Urinary bladder (tissue), 3 donors: ENCODE measurements at regions not wholly inside any gene's neighbourhood (a gene's known extent, or its start where the extent isn't known, plus 50 kb on each side); places are given as distances from the start of the nearest gene placed in this dataset.

ENCODE experiments used
- DNase-seq: peaks from one replicate; pipeline ENCODE4 v3.0.0-alpha.2; 2015; ENCODE audit errors: extremely low spot score
- H3K27ac ChIP-seq: one replicate; pipeline ENCODE4 v1.5.1; 2013; ENCODE audit warnings: low read depth, mild to moderate bottlenecking, moderate library complexity
- H3K36me3 ChIP-seq: one replicate; pipeline ENCODE4 v1.6.1; 2013; ENCODE audit warnings: mild to moderate bottlenecking, moderate library complexity; ENCODE audit not compliant: insufficient read depth
- H3K4me1 ChIP-seq: one replicate; pipeline ENCODE4 v1.6.1; 2013; ENCODE audit warnings: mild to moderate bottlenecking, moderate library complexity; ENCODE audit not compliant: insufficient read depth
- H3K4me3 ChIP-seq: one replicate; pipeline ENCODE4 v1.5.1; 2013; ENCODE audit warnings: low read depth, low read length
- WGBS: extraction: QIAGEN DNeasy Blood & Tissue Kit; methylation state at CpG from one replicate; pipeline ENCODE4 v1.1.7; 2013; 5-methylcytosine and 5-hydroxymethylcytosine counted together
- donor health status: healthy with polysubstance abuse.
- donor health status: healthy.

GRCh38 chr5:3209918-3210317 lies 385.7 kb upstream of the IRX1 start:
- Histone ChIP-seq H3K27ac (no peak overlapping the region), H3K4me1 (no peaks in the 10 kb centered on the region), H3K4me3 (no peak overlapping the region), H3K36me3 (no peaks in the 10 kb centered on the region)
- no peak for DNase-seq
- 60% methylated on average over 5 of the region's 5 CpGs for WGBS

- no peak for DNase-seq
- Histone ChIP-seq H3K27ac (no peak overlapping the region), H3K4me3 (no peak overlapping the region), H3K4me1 (no peaks in the 10 kb centered on the region), H3K36me3 (no peaks in the 10 kb centered on the region)
- WGBS: 85% methylated on average over 13 of the region's 13 CpGs
Measured at GRCh38 chr5:3202570-3202969, 393.1 kb upstream of the IRX1 start.

- Histone ChIP-seq H3K36me3 (no peaks in the 10 kb centered on the region), H3K4me3 (no peak overlapping the region), H3K27ac (no peak overlapping the region), H3K4me1 (no peaks in the 10 kb centered on the region)
- no peak for DNase-seq
- WGBS: 91% methylated on average over 6 of the region's 6 CpGs
Measured at GRCh38 chr5:3201941-3202340, 393.7 kb upstream of the IRX1 start.

- 84% methylated on average over 8 of the region's 8 CpGs for WGBS
- H3K4me3 ChIP-seq: no peak overlapping the region
- H3K4me1 ChIP-seq: no peaks in the 10 kb centered on the region
- H3K27ac ChIP-seq: no peak overlapping the region
- no peak for DNase-seq
- H3K36me3 ChIP-seq: no peaks in the 10 kb centered on the region
Measured at GRCh38 chr5:3201121-3201520, 394.5 kb upstream of the IRX1 start.

- H3K27ac ChIP-seq: no peak overlapping the region
- no peak for DNase-seq
- WGBS: 58% methylated on average over 15 of the region's 15 CpGs
- no peaks in the 10 kb centered on the region for H3K36me3 ChIP-seq
- no peaks in the 10 kb centered on the region for H3K4me1 ChIP-seq
- H3K4me3 ChIP-seq: no peak overlapping the region
Measured at GRCh38 chr5:3199962-3200755, 395.5 kb upstream of the IRX1 start.

GRCh38 chr5:3198074-3198449 lies 397.6 kb upstream of the IRX1 start:
- no peak for DNase-seq
- no peaks in the 10 kb centered on the region for H3K36me3 ChIP-seq
- H3K4me1 ChIP-seq: no peaks in the 10 kb centered on the region
- WGBS: 11% methylated on average over 7 of the region's 7 CpGs
- no peak overlapping the region for H3K4me3 ChIP-seq
- no peak overlapping the region for H3K27ac ChIP-seq

GRCh38 chr5:3197304-3198073 lies 398.1 kb upstream of the IRX1 start:
- WGBS: 2% methylated on average over 29 of the region's 29 CpGs
- no peak overlapping the region for H3K4me3 ChIP-seq
- DNase-seq: no peak

GRCh38 chr5:3195994-3196393 lies 399.6 kb upstream of the IRX1 start:
- Histone ChIP-seq H3K4me1 (no peaks in the 10 kb centered on the region), H3K36me3 (no peaks in the 10 kb centered on the region), H3K4me3 (no peak overlapping the region), H3K27ac (no peak overlapping the region)
- no peak for DNase-seq
- WGBS: 51% methylated on average over 8 of the region's 8 CpGs

More at GRCh38 chr5:3197304-3198073, 398.1 kb upstream of the IRX1 start:
- Histone ChIP-seq H3K27ac (no peak overlapping the region), H3K36me3 (no peaks in the 10 kb centered on the region), H3K4me1 (no peaks in the 10 kb centered on the region)

- WGBS: 31% methylated on average over 13 of the region's 13 CpGs
- DNase-seq: no peak
- Histone ChIP-seq H3K4me1 (no peaks in the 10 kb centered on the region), H3K27ac (no peak overlapping the region), H3K36me3 (no peaks in the 10 kb centered on the region), H3K4me3 (no peak overlapping the region)
Measured at GRCh38 chr5:3194684-3195083, 400.9 kb upstream of the IRX1 start.

GRCh38 chr5:3194271-3194670 lies 401.4 kb upstream of the IRX1 start:
- Histone ChIP-seq H3K27ac (no peak overlapping the region), H3K4me1 (no peaks in the 10 kb centered on the region), H3K36me3 (no peaks in the 10 kb centered on the region), H3K4me3 (no peak overlapping the region)
- 41% methylated on average over 7 of the region's 7 CpGs for WGBS
- no peak for DNase-seq

- H3K36me3 ChIP-seq: no peaks in the 10 kb centered on the region
- no peak overlapping the region for H3K27ac ChIP-seq
- H3K4me1 ChIP-seq: no peaks in the 10 kb centered on the region
- DNase-seq: no peak
- no peak overlapping the region for H3K4me3 ChIP-seq
- 77% methylated on average over 15 of the region's 15 CpGs for WGBS
Measured at GRCh38 chr5:3191585-3191984, 404.0 kb upstream of the IRX1 start.

- 72% methylated on average over 10 of the region's 10 CpGs for WGBS
- no peaks in the 10 kb centered on the region for H3K4me1 ChIP-seq
- no peak for DNase-seq
- no peak overlapping the region for H3K4me3 ChIP-seq
- H3K27ac ChIP-seq: no peak overlapping the region
- H3K36me3 ChIP-seq: no peaks in the 10 kb centered on the region
Measured at GRCh38 chr5:3190930-3191329, 404.7 kb upstream of the IRX1 start.

GRCh38 chr5:3190433-3190832 lies 405.2 kb upstream of the IRX1 start:
- no peaks in the 10 kb centered on the region for H3K36me3 ChIP-seq
- no peak for DNase-seq
- H3K4me3 ChIP-seq: no peak overlapping the region
- WGBS: 94% methylated on average over 1 of the region's 1 CpG
- H3K4me1 ChIP-seq: no peaks in the 10 kb centered on the region
- H3K27ac ChIP-seq: no peak overlapping the region

GRCh38 chr5:3187771-3188425 lies 407.7 kb upstream of the IRX1 start:
- H3K36me3 ChIP-seq: no peaks in the 10 kb centered on the region
- H3K4me3 ChIP-seq: no peak overlapping the region
- WGBS: 82% methylated on average over 28 of the region's 28 CpGs
- H3K27ac ChIP-seq: no peak overlapping the region
- DNase-seq: no peak
- no peaks in the 10 kb centered on the region for H3K4me1 ChIP-seq
